AG08395 (cell line): ENCODE measurements at regions not wholly inside any gene's neighbourhood (a gene's known extent, or its start where the extent isn't known, plus 50 kb on each side); places are given as distances from the start of the nearest gene placed in this dataset.
"Not testable (repeated sequence)": the region's sequence is repeated elsewhere in the genome, so short reads cannot be mapped to it uniquely, and the experiment has no call there.

ENCODE experiments used
- DNase-seq: peaks from one replicate; pipeline ENCODE4 v3.0.0; 2012; ENCODE audit warnings: mixed read lengths, low spot score

DNA sequence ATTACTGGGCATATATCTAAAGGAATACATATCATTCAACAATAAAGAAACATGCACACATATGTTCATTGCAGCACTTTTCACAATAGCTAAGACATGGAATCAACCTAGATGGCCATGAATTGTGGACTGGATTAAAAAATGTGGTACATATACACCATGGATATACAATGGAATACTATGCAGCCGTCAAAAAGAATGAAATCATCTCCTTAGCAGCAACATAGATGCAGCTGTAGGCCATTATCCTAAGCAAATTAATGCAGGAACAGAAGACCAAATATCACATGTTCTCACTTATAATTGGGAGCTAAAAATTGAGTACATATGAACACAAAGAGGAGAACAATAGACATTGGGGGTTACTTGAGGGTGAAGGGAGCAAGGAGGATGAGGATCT is 175.6 kb downstream of the POLR1F start:
- DNase-seq, result no peak

DNA sequence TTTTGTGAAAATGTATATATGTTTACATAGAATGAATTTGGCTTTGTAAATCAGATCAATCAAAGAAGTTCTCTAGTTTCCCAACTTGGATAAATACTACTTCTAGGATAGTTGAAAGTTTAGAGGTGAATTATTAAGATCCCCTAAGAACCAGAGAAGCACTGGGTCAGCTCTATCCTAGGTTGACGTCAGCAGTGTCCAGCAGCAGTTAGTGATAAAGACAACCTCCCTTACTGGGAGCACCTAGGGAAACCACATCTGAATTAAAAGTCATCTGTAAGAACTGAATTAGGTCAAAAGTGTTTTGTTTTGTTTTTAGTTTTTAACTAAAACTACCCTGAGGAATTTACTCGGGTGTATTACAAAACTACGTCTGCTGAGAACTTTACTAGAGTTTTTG is 178.0 kb downstream of the POLR1F start:
- no peak for DNase-seq

- DNase-seq, result no peak
These were observed 178.6 kb downstream of the POLR1F start for GRCh38 chr7:19530261-19530660.

DNA sequence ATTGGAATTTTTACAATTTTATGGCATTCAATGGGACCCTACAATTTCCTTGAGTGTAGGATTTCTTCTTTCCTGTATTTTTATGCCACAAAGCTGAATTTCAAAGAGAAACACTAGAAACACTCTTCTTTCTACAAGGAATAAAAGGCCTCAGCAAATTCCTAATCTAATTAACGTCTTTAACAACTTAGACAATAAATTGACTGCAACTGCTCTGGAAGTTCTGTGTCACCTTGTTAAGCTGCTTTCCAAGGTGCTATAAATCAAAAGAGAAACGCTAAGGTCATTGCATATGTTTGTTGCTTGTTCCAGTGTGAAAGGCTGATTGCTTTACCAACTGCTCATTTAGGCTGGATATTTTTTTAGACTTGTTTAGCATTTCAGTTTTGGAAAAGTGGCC is 182.2 kb downstream of the POLR1F start:
- DNase-seq, result no peak

DNA sequence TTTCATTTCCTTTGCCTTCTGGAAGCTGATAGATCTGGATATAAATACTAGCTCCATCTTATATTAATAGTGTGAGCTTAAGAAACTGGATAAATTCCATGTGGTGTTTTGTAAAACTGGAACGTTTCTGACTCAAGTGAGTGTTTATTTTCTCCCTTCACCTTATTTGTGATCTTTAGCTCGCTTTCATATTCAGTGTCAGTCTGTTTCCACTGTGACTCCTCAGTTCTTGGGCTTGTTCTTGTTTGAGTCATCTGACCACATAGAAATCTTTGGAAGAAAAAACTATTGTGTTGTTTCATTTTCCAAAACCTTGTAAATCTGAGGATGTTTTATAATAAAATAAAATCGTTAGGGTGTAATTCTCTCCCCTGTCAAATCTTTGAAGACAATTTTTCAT is 186.4 kb downstream of the POLR1F start:
- DNase-seq, result peak; percentile 60

DNA sequence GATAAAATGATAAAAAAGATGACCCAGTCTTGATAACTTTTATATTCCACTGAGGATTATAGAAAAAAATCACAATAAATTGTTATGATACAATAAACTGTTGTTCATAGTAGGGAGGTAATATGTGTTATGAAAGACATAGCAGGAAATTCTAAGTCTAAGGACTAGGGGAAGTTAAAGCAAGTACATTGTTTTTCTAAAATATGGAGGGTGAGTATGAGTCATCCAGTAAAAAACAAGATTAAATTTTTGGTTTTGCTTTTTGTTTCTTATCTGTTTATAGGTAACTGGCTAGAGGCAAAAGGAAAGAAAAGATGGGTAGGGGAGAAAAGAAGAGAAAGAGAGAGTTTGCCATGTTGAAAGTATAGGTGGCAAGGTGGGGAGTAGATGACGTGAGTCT is 188.4 kb downstream of the POLR1F start:
- DNase-seq, result no peak

GRCh38 chr7:19519443-19520021 is 189.3 kb downstream of the POLR1F start:
- DNase-seq, result no peak

DNA sequence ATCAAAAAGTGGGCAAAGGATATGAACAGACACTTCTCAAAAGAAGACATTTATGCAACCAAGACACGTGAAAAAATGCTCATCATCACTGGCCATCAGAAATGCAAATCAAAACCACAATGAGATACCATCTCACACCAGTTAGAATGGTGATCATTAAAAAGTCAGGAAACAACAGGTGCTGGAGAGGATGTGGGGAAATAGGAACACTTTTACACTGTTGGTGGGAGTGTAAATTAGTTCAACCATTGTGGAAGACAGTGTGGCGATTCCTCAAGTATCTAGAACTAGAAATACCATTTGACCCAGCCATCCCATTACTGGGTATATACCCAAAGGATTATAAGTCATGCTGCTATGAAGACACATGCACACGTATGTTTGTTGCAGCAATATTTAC is 191.3 kb downstream of the POLR1F start:
- not testable (repeated sequence) for DNase-seq

DNA sequence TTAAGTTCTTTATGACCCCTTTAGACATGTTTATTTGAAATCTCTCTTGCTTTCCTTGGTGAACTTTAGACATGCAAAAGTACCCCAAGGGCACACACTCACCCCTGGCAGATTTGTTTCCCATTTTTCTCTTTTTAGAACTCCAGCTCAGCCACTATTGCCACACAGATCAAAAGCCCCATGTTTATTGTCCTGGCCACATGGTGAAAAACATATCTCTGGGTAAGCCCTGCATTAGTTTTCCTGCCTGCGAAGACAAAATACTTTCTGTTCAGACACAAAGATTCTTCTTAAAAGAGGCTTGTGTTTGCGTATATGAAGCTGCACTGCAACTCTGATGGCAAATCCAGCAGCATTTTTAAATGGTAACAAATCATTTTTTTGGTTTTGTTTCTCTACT is 200.0 kb downstream of the POLR1F start:
- no peak for DNase-seq

GRCh38 chr7:19508124-19508523 is 200.7 kb downstream of the POLR1F start:
- no peak for DNase-seq

DNA sequence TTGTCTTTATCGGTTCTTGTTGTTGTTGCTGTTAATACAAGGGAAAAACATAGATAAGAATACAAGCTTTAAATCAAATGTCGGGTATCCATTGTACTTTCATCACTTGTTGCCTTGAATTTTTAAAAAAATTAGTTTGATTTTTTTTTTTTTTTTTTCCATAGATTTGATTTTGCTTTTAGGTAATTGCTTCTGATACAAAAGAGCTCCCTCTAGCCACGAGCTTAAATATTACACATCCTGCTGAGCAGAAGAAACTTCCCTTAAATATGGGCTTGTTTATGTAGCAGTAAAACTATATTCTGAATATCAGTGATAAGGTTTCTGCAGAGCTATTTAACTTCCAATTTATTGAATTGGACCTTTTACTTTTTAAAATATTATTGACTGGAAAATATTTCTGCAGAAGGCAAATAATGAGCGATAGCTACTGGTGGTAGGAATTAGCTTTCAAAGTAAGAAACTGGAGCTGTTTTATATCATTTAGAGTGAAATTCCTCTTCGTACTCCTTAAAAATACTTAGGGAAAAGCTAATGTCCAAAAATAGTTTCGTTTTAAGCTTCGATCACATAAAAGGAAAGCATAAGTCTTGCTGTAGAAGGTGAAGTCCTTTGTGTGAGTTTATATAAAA is 216.9 kb downstream of the POLR1F start:
- peak; percentile 17 for DNase-seq

- no peak for DNase-seq
These were observed 217.5 kb downstream of the POLR1F start for GRCh38 chr7:19491371-19491770.

DNA sequence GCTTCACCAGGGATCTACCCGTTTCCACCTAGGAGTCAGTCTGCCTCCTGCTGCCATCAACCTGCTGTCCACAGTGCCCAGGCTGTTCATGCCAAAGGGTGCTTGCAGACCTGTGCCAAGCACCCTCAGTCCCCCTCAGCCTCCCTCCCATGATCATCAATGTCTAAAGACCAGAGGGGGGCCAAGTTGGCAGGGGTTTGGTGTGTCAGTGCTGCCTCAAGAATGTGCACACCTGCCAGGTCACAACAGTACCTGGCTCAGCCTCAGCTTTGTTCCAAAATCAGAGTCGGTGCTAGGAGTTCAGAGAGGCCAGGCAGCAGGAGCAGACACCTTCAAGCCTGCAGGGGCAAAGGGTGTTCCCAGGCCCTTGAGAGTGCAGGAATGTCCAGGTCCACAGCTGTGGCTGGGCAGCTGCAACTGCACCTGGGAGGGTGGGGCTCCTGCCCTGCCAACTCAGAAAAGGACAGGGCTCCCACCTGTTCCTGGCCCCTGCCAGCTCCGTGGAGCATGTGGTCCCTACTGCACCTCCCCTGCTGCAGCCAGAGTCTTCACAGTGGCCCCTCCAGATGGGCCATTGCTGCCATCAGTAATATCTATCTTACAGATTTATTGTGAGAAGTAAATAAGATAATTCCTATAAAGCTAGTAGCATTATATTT is 219.5 kb downstream of the POLR1F start:
- no peak for DNase-seq

GRCh38 chr7:19488056-19488455 is 220.8 kb downstream of the POLR1F start:
- no peak for DNase-seq

- no peak for DNase-seq
These were observed 226.2 kb downstream of the POLR1F start for GRCh38 chr7:19482628-19483027.

DNA sequence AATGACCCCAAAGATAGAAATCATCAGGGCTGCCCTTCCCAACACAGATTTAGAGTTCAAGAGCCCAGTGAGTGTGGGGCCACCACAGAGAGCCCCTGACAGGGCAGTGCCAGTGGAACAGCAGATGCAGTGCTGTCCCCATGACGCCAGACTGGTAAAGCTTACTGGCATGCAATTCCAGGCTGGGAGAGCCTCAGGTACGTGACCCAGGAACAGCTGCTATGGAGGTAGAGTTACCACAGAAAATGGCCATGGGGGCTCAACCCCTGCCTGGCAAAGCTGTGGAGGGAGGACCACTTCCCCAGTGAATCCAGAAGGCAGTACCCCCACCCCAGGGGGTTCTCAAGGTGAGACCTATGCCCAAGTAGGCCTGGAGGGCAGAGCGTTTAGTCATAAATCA is 228.5 kb downstream of the POLR1F start:
- no peak for DNase-seq

- no peak for DNase-seq
These were observed 238.8 kb downstream of the POLR1F start for GRCh38 chr7:19470031-19470430.

DNA sequence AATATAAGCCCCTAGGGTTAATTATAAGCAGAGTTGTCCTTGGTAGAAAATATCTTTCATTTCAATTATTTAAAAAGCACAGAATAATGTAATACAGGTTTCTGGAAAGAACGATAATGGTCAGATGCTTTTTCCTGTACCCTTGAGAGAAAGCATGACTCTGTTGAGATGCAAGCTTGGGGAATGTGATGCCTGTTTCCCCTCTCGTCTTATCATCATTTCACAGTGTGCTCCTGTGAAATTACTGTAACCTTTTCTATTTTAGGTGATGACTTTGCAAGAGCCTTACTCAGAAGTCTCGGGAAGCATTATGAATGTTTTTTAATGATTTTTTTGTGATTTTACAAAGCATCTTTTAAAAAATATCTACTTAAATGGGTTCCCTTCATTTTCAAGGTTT is 243.0 kb downstream of the POLR1F start:
- no peak for DNase-seq

DNA sequence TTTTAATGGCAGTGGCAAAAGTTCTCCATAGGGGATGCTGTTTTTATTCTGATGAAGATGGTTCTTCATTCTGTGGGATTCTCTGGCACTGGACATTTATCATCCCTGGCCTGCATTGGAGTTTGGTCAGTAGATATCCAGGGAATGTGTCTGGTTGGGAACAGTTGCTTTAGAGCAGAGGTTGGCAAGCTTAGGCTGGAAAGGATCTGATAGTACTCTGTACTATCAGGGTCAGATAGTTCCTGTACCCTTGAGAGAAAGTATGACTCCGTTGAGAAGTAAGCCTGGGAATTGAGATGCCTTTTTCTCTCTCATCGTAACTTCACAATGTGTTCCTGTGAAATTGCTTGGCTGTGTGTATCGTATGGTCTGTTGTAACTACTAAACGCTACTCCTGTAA is 244.1 kb downstream of the POLR1F start:
- DNase-seq, result no peak

DNA sequence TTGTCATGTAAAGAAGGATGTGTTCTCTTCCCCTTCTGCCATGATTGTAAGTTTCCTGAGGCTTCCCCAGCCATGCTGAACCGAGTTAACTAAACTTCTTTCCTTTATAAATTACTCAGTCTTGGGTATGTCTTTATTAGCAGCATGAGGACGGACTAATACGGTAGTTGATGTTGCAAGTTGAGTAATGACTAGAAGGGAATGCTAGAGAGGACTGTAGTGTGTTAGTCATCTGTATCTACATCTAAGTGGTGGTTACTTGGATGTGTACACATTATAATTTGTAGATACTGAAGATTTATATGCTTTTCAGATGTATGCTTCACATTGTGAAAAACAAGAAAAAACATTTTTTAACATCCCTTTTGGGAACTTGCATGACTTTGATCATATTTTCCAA is 244.6 kb downstream of the POLR1F start:
- DNase-seq, result no peak

- DNase-seq, result no peak
These were observed 245.3 kb downstream of the POLR1F start for GRCh38 chr7:19463581-19463980.

GRCh38 chr7:19455623-19456022 is 253.2 kb downstream of the POLR1F start:
- DNase-seq, result no peak

DNA sequence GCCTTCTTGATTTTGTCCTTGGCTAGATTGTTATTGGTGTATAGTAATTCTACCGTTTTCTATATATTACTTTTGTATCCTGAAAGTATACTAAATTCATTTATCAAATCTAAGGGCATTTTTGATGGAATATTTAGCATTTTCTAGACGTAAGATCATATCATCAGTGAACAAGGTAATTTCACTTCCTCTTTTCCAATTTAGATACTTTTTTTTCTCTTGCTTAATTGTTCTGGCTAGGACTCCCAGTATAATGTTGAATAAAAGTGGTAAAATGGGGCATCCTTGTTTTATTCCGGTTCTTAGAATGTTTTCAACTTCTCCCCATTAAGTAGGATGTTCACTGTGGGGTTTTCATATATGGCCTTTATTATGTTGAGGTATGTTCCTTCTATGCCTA is 260.7 kb downstream of the POLR1F start:
- no peak for DNase-seq
